ENCODE measurements at regions not wholly inside any gene's neighbourhood (a gene's known extent, or its start where the extent isn't known, plus 50 kb on each side); places are given as distances from the start of the nearest gene placed in this dataset.

- no peak for TF ChIP-seq CTCF (IDR thresholded peaks at IDR 0.05)
- no peak for TF ChIP-seq POLR2A (IDR thresholded peaks at IDR 0.05)
Observed at GRCh38 chr5:158534203-158534602, 565.5 kb downstream of the EBF1 start.

Measured in thyroid gland (tissue), 4 donors.